NT2/D1 (cell line): ENCODE measurements at regions not wholly inside any gene's neighbourhood (a gene's known extent, or its start where the extent isn't known, plus 50 kb on each side); places are given as distances from the start of the nearest gene placed in this dataset.

ENCODE experiments used
- DNase-seq: peaks from one replicate; pipeline ENCODE4 v3.0.0-alpha.2; 2011; ENCODE audit warnings: low read depth, low spot score
- H3K27me3 ChIP-seq: 2 replicates; pipeline ENCODE4 v1.6.0; 2011; ENCODE audit warnings: mild to moderate bottlenecking; ENCODE audit not compliant: insufficient read length, insufficient read depth
- H3K36me3 ChIP-seq: 2 replicates; pipeline ENCODE4 v1.6.1; 2011; ENCODE audit warnings: mild to moderate bottlenecking, low read length, mixed read lengths; ENCODE audit not compliant: insufficient read depth, insufficient read length
- H3K4me1 ChIP-seq: 2 replicates; pipeline ENCODE4 v1.5.1; 2011; ENCODE audit not compliant: insufficient read depth, insufficient read length
- H3K4me3 ChIP-seq: 2 replicates; pipeline ENCODE4 v1.5.1; 2011; ENCODE audit warnings: low read depth; ENCODE audit not compliant: insufficient read length
- H3K9ac ChIP-seq: 2 replicates; pipeline ENCODE4 v1.6.0; 2011; ENCODE audit warnings: low read depth; ENCODE audit not compliant: insufficient read length
- H3K9me3 ChIP-seq: 2 replicates; pipeline ENCODE4 v1.5.1; 2011; ENCODE audit warnings: mild to moderate bottlenecking, low read length; ENCODE audit not compliant: insufficient read depth
- SUZ12 ChIP-seq: IDR thresholded peaks from 2 replicates; pipeline ENCODE4 v1.6.1; 2011; ENCODE audit not compliant: insufficient read length, insufficient read depth; ENCODE audit errors: extremely low read depth
- YY1 ChIP-seq: IDR thresholded peaks from 2 replicates; pipeline ENCODE4 v1.6.1; 2011; ENCODE audit not compliant: insufficient read length, insufficient read depth
- ZNF274 ChIP-seq: IDR thresholded peaks from 2 replicates; pipeline ENCODE4 v1.6.1; 2011; ENCODE audit warnings: mild to moderate bottlenecking, low read depth, low read length

GRCh38 chr11:122440811-122441665 is 214.5 kb upstream of the UBASH3B start:
- Histone ChIP-seq H3K4me3 (peak overlapping the region; percentile 15), H3K36me3 (no peaks in the 10 kb centered on the region), H3K9ac (peak overlapping the region; percentile 32), H3K4me1 (peaks cover 3% of the 10 kb centered on the region), H3K27me3 (peaks cover 8% of the 10 kb centered on the region), H3K9me3 (no peaks in the 10 kb centered on the region)
- DNase-seq: peak; percentile 46
- TF ChIP-seq SUZ12: no peak
- no peak for TF ChIP-seq ZNF274
- no peak for TF ChIP-seq YY1

GRCh38 chr11:122439866-122440810 is 215.4 kb upstream of the UBASH3B start:
- Histone ChIP-seq H3K27me3 (peaks cover 8% of the 10 kb centered on the region), H3K36me3 (no peaks in the 10 kb centered on the region), H3K4me3 (peak overlapping the region; percentile 15), H3K9ac (peak overlapping the region; percentile 57), H3K9me3 (no peaks in the 10 kb centered on the region), H3K4me1 (peaks cover 3% of the 10 kb centered on the region)
- no peak for TF ChIP-seq YY1
- no peak for TF ChIP-seq SUZ12
- no peak for TF ChIP-seq ZNF274
- peak; percentile 44 for DNase-seq

GRCh38 chr11:122436188-122436555 is 219.3 kb upstream of the UBASH3B start:
- Histone ChIP-seq H3K27me3 (peaks cover 3% of the 10 kb centered on the region), H3K4me1 (peaks cover 4% of the 10 kb centered on the region), H3K9me3 (no peaks in the 10 kb centered on the region), H3K4me3 (no peak overlapping the region), H3K36me3 (no peaks in the 10 kb centered on the region), H3K9ac (no peak overlapping the region)
- DNase-seq: no peak
- TF ChIP-seq YY1 (no peak), ZNF274 (no peak), SUZ12 (no peak)

- DNase-seq: no peak
- Histone ChIP-seq H3K27me3 (peaks cover 3% of the 10 kb centered on the region), H3K36me3 (no peaks in the 10 kb centered on the region), H3K9me3 (no peaks in the 10 kb centered on the region), H3K9ac (no peak overlapping the region), H3K4me3 (no peak overlapping the region), H3K4me1 (peaks cover 4% of the 10 kb centered on the region)
- TF ChIP-seq YY1 (no peak), ZNF274 (no peak), SUZ12 (no peak)
These were observed 219.9 kb upstream of the UBASH3B start for GRCh38 chr11:122435540-122436187.

GRCh38 chr11:122434786-122435185 is 220.7 kb upstream of the UBASH3B start:
- no peak overlapping the region for H3K9ac ChIP-seq
- peaks cover 3% of the 10 kb centered on the region for H3K27me3 ChIP-seq
- peaks cover 4% of the 10 kb centered on the region for H3K4me1 ChIP-seq
- no peak for DNase-seq
- no peaks in the 10 kb centered on the region for H3K9me3 ChIP-seq
- TF ChIP-seq ZNF274: no peak
- TF ChIP-seq SUZ12: no peak
- no peak for TF ChIP-seq YY1
- no peak overlapping the region for H3K4me3 ChIP-seq
- H3K36me3 ChIP-seq: no peaks in the 10 kb centered on the region

GRCh38 chr11:122430490-122430889 is 225.0 kb upstream of the UBASH3B start:
- H3K9ac ChIP-seq: no peak overlapping the region
- DNase-seq: no peak
- no peaks in the 10 kb centered on the region for H3K27me3 ChIP-seq
- no peak overlapping the region for H3K4me3 ChIP-seq
- no peaks in the 10 kb centered on the region for H3K9me3 ChIP-seq
- peaks cover 2% of the 10 kb centered on the region for H3K4me1 ChIP-seq
- H3K36me3 ChIP-seq: no peaks in the 10 kb centered on the region
- TF ChIP-seq ZNF274: no peak
- no peak for TF ChIP-seq YY1
- no peak for TF ChIP-seq SUZ12
